OCI-LY3 (cell line): ENCODE measurements at regions not wholly inside any gene's neighbourhood (a gene's known extent, or its start where the extent isn't known, plus 50 kb on each side); places are given as distances from the start of the nearest gene placed in this dataset.

Experiments used
- CTCF ChIP-seq: fragments of 200-600, 300-600 bp; sonication (generic); IDR thresholded peaks from 2 replicates; pipeline ENCODE4 v1.5.1; 2014; ENCODE audit warnings: antibody characterized with exemption, low read length, low read depth
- EZH2phosphoT487 ChIP-seq: fragments of 200-600 bp; shearing (Covaris generic); IDR thresholded peaks from 2 replicates; pipeline ENCODE4 v1.6.1; 2018; ENCODE audit warnings: antibody characterized with exemption, mixed run types, low read depth

- no peak for TF ChIP-seq EZH2phosphoT487
- TF ChIP-seq CTCF = no peak
Observed at GRCh38 chr13:50676602-50677001, 166.9 kb downstream of the DLEU7 start.
